ENCODE measurements at regions not wholly inside any gene's neighbourhood (a gene's known extent, or its start where the extent isn't known, plus 50 kb on each side); places are given as distances from the start of the nearest gene placed in this dataset.

DNA sequence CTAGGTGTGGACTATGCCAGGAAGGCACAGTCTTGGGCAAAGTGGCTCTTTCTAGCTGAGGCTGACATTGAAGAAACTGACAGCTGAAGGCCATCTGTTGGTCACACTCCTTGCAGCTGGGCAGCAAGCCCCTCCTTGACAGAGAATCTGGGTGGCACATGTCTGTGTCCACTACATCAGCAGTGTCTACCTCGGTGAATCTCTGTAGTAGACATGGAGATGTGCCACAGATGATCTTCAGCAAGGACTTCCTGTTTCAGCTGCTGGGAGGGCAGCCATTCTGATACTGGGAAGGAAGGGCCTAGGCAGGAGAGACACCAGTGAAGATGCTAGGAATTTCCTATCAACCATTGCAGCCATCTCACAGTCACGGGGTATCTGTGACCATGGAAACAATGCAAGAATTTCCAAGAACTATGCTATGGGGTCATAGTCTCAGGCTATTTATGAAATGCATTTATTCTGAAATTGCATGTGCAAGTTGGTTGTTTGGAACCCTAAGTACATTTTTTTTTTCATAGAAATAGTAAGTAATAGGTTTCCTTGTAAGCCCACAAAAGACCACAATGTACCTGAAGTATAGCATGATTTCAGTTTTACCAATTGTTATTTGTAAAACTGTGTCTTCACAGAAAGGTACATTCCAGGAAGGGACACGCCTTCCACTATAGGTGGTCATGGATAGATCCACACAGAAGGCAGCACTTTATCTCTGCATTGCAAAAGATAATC lies 63.8 kb upstream of the DARS1 start:
- Histone ChIP-seq H3K4me3 (replicated peaks in 1 of 3; ENCODE audit: low read depth in 2 of 3, low read length in 3 of 3) (no peak overlapping the region), H3K27ac (ENCODE audit: low read depth in 1 of 2, low read length in 2 of 2) (peak overlapping the region in 1 of 2 donors; percentile 70), H3K36me3 (replicated peaks in 1 of 2; ENCODE audit: control insufficient read depth in 1 of 2, insufficient read depth in 2 of 2, low read length in 2 of 2) (no peaks in the 10 kb centered on the region), H3K4me1 (ENCODE audit: control insufficient read depth in 1 of 2, insufficient read depth in 2 of 2, low read length in 2 of 2) (peaks cover 28 to 35% of the 10 kb centered on the region in 2 donors), H3K9ac (ENCODE audit: insufficient read depth, low read length, poor library complexity, severe bottlenecking) (no peak overlapping the region), H3K9me3 (replicated peaks in 1 of 2; ENCODE audit: control insufficient read depth in 1 of 2, insufficient read depth in 1 of 2, low read length in 2 of 2) (no peaks in the 10 kb centered on the region), H3K27me3 (ENCODE audit: control insufficient read depth in 2 of 2, insufficient read depth in 2 of 2, low read length in 2 of 2) (no peaks in the 10 kb centered on the region), H3K79me2 (ENCODE audit: insufficient read depth, low read length) (no peaks in the 10 kb centered on the region), H2AFZ (ENCODE audit: insufficient read depth, low read depth, low read length, poor library complexity, severe bottlenecking) (peak overlapping the region; percentile 21), H3K4me2 (replicated peaks; ENCODE audit: extremely low read depth, low read length, poor library complexity, severe bottlenecking) (no peak overlapping the region), H4K20me1 (ENCODE audit: insufficient read depth, low read length) (no peaks in the 10 kb centered on the region)
- intact Hi-C loops (cut with micrococcal nuclease), result no loop called here
- peaks cover 51% of the 10 kb centered on the region for H3K4me1 Mint-ChIP-seq
- H3K4me3 Mint-ChIP-seq, result no peak overlapping the region
- TF ChIP-seq, protein P1, sequence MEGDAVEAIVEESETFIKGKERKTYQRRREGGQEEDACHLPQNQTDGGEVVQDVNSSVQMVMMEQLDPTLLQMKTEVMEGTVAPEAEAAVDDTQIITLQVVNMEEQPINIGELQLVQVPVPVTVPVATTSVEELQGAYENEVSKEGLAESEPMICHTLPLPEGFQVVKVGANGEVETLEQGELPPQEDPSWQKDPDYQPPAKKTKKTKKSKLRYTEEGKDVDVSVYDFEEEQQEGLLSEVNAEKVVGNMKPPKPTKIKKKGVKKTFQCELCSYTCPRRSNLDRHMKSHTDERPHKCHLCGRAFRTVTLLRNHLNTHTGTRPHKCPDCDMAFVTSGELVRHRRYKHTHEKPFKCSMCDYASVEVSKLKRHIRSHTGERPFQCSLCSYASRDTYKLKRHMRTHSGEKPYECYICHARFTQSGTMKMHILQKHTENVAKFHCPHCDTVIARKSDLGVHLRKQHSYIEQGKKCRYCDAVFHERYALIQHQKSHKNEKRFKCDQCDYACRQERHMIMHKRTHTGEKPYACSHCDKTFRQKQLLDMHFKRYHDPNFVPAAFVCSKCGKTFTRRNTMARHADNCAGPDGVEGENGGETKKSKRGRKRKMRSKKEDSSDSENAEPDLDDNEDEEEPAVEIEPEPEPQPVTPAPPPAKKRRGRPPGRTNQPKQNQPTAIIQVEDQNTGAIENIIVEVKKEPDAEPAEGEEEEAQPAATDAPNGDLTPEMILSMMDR (IDR thresholded peaks at IDR 0.05), result no peak
- H3K27me3 Mint-ChIP-seq (ENCODE audit: low read depth in 3 of 3), result no peaks in the 10 kb centered on the region
- DNase-seq, result peak in 2 of 3 donors; percentile 25 to 26
- H3K36me3 Mint-ChIP-seq, result no peaks in the 10 kb centered on the region
- H3K9me3 Mint-ChIP-seq, result peaks cover 0 to 5% (median 0%) of the 10 kb centered on the region in 7 donors
- peak overlapping the region in 2 of 7 donors; percentile 49 to 60 for H3K27ac Mint-ChIP-seq
- 100% methylated on average over 1 of the region's 3 CpGs for WGBS (ENCODE audit: insufficient coverage)

DNA sequence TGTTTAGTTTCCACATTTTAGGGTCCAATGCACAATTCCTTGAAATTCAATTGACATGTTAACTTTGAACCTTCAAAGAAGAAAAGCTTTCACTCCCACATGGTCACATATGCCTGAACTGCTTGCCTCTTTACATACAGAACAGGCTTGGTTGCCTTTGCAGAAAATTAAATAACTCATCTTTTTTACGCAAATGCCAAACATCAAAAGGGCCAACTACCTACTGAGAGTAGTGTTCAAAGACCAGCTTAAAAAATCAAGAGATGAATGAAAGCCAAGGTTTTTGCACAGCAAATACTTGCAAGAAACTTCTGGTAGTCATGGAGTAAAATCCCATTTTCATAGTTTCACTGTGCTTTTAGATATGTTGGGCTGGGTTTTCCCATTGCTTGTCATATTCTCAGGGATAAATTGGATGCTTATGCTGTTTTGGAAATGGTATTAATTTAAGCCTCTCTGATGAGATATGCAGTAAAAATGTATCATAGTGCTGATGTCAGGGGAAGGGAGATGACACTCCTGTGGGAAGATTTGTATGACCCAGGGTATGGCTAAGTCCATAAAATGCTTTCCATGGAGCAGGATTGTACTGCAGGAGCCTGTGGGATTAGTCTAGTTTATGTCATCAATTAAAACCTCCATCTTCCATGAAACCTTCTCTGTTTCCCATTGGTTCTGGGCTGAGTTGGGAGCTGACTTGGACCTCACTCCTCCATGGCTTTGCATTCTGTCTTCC lies 60.6 kb upstream of the DARS1 start:
- Histone ChIP-seq H3K27me3 (ENCODE audit: control insufficient read depth in 2 of 2, insufficient read depth in 2 of 2, low read length in 2 of 2) (no peaks in the 10 kb centered on the region), H3K4me3 (replicated peaks in 1 of 3; ENCODE audit: low read depth in 2 of 3, low read length in 3 of 3) (no peak overlapping the region), H3K27ac (ENCODE audit: low read depth in 1 of 2, low read length in 2 of 2) (no peak overlapping the region), H3K4me1 (ENCODE audit: control insufficient read depth in 1 of 2, insufficient read depth in 2 of 2, low read length in 2 of 2) (peaks cover 25 to 29% of the 10 kb centered on the region in 2 donors), H3K9ac (ENCODE audit: insufficient read depth, low read length, poor library complexity, severe bottlenecking) (no peak overlapping the region), H4K20me1 (ENCODE audit: insufficient read depth, low read length) (no peaks in the 10 kb centered on the region), H3K36me3 (replicated peaks in 1 of 2; ENCODE audit: control insufficient read depth in 1 of 2, insufficient read depth in 2 of 2, low read length in 2 of 2) (no peaks in the 10 kb centered on the region), H3K9me3 (replicated peaks in 1 of 2; ENCODE audit: control insufficient read depth in 1 of 2, insufficient read depth in 1 of 2, low read length in 2 of 2) (no peaks in the 10 kb centered on the region), H3K79me2 (ENCODE audit: insufficient read depth, low read length) (no peaks in the 10 kb centered on the region), H3K4me2 (replicated peaks; ENCODE audit: extremely low read depth, low read length, poor library complexity, severe bottlenecking) (no peak overlapping the region), H2AFZ (ENCODE audit: insufficient read depth, low read depth, low read length, poor library complexity, severe bottlenecking) (no peak overlapping the region)
- intact Hi-C loops (cut with micrococcal nuclease), result no loop called here
- Mint-ChIP-seq H3K9me3 (peaks cover 0 to 5% (median 0%) of the 10 kb centered on the region in 7 donors), H3K27ac (peak overlapping the region in 1 of 7 donors; percentile 25), H3K4me1 (peaks cover 44% of the 10 kb centered on the region), H3K4me3 (no peak overlapping the region), H3K27me3 (ENCODE audit: low read depth in 3 of 3) (no peaks in the 10 kb centered on the region), H3K36me3 (no peaks in the 10 kb centered on the region)
- WGBS (ENCODE audit: insufficient coverage), result no CpG with 5 or more reads among the region's 1 CpG
- DNase-seq, result no peak
- TF ChIP-seq, protein P1 (IDR thresholded peaks at IDR 0.05), result no peak
